Stimulated activated CD8-positive, alpha-beta memory T cell treated with anti-CD3 and anti-CD28 coated beads, Interleukin-4, amount 100 ng/mL, for 48 hours (primary cell): ENCODE measurements at regions not wholly inside any gene's neighbourhood (a gene's known extent, or its start where the extent isn't known, plus 50 kb on each side); places are given as distances from the start of the nearest gene placed in this dataset.
"Not testable (repeated sequence)": the region's sequence is repeated elsewhere in the genome, so short reads cannot be mapped to it uniquely, and the experiment has no call there.

ENCODE experiments used
- DNase-seq: peaks from one replicate; pipeline ENCODE4 v3.0.0-alpha.2; 2020

- DNase-seq, result no peak
Observed at GRCh38 chr6:115216835-115217234, 843.9 kb downstream of the FRK start.

- no peak for DNase-seq
Observed at GRCh38 chr6:115214283-115214682, 846.4 kb downstream of the FRK start.

- no peak for DNase-seq
Observed at GRCh38 chr6:115203381-115203780, 857.3 kb downstream of the FRK start.

DNA sequence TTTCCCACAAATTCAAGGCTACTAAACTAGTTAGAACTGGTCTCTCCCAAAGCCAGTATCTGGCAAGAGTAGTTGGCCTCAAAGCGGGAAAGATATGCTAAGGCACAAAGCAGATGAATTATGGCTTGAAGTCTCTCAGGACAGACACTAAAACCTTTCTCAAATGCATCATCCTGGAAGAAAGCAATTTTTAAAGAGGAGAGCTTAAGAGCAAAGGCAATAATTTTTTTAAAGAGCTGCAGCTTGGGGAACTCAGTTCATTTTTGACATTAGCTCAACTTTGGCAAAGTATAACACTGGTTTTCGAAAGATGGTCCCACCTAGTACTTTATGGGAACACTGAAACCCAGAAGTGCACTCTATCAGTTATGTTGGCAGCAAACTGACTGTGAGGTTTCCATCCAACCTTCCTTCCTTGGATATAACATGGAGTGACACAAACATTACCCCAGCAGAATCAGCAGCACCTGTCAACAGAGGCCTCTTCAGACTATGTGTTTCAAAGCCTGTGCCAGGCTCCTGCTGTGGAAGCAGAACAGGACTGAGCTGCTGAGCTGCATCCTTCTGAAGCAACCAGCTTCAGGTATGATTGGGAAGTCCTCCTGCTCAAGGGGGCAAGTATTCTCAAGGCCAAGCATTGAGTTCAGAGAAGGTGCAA lies 852.3 kb upstream of the HS3ST5 start:
- DNase-seq, result no peak

DNA sequence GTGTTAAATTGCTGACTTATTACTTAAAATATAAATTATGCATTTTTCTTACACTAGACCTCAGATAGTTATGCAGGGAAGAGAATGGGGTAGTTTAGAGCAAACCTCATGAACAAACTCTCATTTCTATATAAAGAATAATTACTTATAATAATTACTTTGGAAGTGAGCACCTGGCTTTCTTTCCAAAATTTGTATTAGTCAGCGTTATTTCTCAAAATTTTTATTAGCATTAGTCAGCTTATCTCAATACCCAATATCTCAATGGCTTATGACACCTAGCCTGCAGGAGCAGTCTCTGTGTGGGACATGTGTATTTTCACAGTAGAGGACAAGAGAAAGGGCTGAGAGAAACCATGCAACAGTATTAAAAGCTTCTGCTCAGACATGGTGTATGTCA lies 849.2 kb upstream of the HS3ST5 start:
- DNase-seq, result no peak

DNA sequence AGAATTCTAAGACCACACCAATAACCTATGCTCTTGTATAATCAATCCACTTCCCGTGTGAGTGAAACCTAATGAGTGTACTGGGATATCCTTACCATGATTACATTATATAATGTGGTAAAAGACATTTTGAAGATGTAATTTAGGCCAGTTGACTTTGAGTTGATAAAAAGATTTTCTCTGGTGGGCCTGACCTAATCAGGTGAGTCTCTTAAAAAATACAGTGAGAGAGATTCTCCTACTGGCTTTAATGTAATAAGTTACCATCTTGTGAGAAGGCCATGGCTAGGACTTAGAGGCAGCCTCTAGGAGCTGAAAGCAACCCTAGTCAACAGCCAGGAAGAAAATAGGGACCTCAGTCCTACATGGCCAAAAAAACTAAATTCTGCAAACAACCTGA lies 847.7 kb upstream of the HS3ST5 start:
- DNase-seq, result no peak

DNA sequence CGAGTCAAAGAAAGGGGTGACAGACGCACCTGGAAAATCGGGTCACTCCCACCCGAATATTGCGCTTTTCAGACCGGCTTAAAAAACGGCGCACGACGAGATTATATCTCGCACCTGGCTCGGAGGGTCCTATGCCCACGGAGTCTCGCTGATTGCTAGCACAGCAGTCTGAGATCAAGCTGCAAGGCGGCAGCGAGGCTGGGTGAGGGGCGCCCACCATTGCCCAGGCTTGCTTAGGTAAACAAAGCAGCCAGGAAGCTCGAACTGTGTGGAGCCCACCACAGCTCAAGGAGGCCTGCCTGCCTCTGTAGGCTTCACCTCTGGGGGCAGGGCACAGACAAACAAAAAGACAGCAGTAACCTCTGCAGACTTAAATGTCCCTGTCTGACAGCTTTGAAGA lies 832.6 kb upstream of the HS3ST5 start:
- DNase-seq, result not testable (repeated sequence)

- not testable (repeated sequence) for DNase-seq
Observed at GRCh38 chr6:115165912-115166311, 823.1 kb upstream of the HS3ST5 start.

DNA sequence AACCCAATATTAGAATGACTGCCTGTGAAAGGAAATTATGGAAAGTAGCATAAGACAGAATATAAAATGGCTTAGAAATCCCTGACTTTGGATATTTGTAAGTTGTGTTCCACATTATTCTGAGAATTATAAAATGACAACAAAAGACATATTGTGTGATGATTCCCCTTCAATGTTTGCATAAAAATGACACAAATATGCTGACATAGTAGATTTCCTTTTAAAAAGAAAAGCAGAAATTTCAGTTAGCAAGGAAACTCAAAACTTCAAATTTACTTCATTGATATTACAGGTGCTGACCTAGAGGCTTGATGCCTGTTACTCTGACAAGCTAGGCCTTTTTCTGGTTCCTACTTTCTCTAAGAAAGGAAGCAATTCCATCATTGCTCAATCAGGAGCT lies 816.9 kb upstream of the HS3ST5 start:
- no peak for DNase-seq

DNA sequence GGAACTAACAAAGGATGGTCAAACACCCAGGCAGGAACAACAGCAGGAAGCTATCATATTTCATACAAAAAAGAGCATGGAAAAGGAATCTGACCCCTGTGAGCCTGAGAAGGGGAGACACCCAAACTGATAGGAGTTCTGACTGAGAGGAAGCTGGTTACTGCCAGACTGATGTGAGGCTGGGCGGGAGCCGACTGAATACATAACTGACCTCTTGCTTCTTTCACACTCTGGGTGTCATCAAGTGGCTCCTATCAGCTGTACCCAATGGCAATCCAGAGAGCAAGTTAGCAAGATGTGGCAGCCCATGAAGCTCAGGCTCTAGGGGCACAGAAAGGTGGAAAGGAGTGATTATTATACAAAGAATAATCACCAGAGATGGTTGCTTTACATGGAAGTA lies 795.1 kb upstream of the HS3ST5 start:
- no peak for DNase-seq

GRCh38 chr6:115133790-115134189 lies 791.0 kb upstream of the HS3ST5 start:
- no peak for DNase-seq

GRCh38 chr6:115131709-115132490 lies 789.1 kb upstream of the HS3ST5 start:
- no peak for DNase-seq

DNA sequence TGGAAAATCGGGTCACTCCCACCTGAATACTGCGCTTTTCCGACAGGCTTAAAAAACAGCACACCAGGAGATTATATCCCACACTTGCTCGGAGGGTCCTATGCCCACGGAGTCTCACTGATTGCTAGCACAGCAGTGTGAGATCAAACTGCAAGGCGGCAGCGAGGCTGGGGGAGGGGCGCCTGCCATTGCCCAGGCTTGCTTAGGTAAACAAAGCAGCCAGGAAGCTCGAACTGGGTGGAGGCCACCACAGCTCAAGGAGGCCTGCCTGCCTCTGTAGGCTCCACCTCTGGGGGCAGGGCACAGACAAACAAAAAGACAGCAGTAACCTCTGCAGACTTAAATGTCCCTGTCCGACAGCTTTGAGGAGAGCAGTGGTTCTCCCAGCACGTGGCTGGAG lies 778.7 kb upstream of the HS3ST5 start:
- DNase-seq, result not testable (repeated sequence)

GRCh38 chr6:115120391-115120790 lies 777.6 kb upstream of the HS3ST5 start:
- DNase-seq, result no peak

GRCh38 chr6:115091461-115091860 lies 748.6 kb upstream of the HS3ST5 start:
- DNase-seq, result no peak

DNA sequence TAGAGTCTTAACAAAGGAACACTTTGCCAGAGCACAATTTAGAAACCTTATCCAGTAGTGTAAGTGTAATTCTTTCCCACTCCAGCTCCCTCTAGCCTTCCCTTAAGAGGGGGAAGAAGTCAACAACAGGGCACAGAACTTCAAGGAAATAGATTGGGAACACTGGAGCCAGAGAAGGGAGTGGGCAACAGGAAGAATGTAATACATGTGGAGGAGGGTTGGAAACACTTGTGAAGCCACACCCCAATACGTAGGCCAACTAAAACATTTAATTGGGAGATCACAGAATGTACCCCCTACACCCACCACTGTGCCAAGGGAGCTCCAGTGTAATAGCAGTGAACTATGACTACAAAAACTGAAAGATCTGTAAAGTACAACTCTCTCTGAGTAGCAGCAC lies 735.7 kb upstream of the HS3ST5 start:
- no peak for DNase-seq

- no peak for DNase-seq
Observed at GRCh38 chr6:115071962-115072361, 729.1 kb upstream of the HS3ST5 start.

DNA sequence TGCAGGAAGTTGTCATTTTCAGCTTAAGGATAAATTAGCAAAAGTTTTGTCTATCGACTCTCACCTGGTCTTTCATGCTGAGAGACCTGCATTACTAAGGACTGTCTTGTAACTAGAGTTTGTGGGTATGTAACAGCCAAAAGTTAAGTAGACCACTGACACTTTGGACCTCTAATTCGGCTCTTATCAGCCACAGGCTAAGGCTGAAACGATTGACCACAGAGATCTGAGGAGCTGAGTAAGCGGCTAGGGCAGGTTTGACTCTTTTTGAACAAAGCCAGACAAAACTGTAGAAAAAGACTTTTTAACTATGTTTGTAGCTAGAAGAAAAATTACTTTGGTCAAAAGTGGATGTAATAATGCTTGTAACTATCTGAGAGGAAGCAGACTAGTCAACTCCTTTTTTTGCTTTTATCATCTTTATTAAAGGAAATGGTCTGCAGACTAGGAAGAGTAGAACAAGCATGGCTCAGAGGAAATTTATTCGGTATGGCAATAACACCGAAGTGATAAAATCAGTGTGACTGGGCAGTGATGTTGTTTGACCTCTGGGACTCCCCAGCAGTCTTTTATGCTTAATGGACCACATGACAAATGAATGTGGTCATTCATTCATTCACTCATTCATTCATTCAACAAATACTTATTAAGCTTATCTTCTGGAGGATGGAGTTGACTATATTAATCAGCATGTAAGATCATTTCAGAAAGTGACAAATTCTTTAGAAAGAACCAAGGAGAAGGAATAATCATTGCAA lies 725.0 kb upstream of the HS3ST5 start:
- no peak for DNase-seq

GRCh38 chr6:115064680-115065079 lies 721.9 kb upstream of the HS3ST5 start:
- DNase-seq, result no peak

- no peak for DNase-seq
Observed at GRCh38 chr6:115060581-115060980, 717.8 kb upstream of the HS3ST5 start.

- no peak for DNase-seq
Observed at GRCh38 chr6:115058414-115059211, 715.8 kb upstream of the HS3ST5 start.

- DNase-seq, result no peak
Observed at GRCh38 chr6:115055579-115055978, 712.8 kb upstream of the HS3ST5 start.

DNA sequence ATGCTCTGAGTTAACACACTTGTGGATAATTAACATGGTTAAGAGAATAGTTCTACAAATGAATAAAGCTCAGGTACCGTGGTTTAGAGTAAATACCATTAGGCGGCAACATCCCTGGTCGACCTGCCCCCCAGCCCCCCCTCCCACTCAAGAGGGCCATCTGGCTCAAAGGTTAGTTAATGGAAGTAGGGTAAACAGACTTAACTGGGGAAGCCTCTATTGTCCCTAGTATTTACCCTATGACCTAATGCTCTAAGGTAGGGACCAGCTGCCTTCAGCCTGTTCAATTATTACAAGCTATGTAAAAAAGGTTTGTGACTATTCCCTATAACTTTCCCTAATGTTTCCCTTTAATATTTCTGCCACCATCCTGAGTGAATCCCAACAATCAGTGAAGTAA lies 711.4 kb upstream of the HS3ST5 start:
- DNase-seq, result not testable (repeated sequence)
